Naive thymus-derived CD4-positive, alpha-beta T cell (primary cell): ENCODE measurements at regions not wholly inside any gene's neighbourhood (a gene's known extent, or its start where the extent isn't known, plus 50 kb on each side); places are given as distances from the start of the nearest gene placed in this dataset.

ENCODE experiments used
- ATAC-seq: fragments of 150-1000 bp; cut with Tn5 transposase; 2 replicates; pipeline ENCODE4 v1.10.0; 2021; ENCODE audit warnings: mild to moderate bottlenecking, moderate library complexity
- CTCF ChIA-PET: fragments of 350-600 bp; sonication (Branson Sonifier 250); formaldehyde crosslinking; loops from one replicate; lab custom pipeline; 2021; ENCODE audit warnings: antibody characterized with exemption; lab: Charles Lee
- POLR2A ChIA-PET: fragments of 350-600 bp; sonication (Branson Sonifier 250); formaldehyde crosslinking; loops from one replicate; lab custom pipeline; 2021; ENCODE audit warnings: antibody characterized with exemption, inconsistent platforms; lab: Charles Lee
- DNase-seq, 9 donors: peaks; one replicate each; pipeline versions ENCODE4 v3.0.0 to v3.0.0-alpha.2; 2020 to 2022; ENCODE audit warnings: mixed read lengths in 1 of 9
- H3K27ac ChIP-seq: one replicate; pipeline ENCODE4 v1.7.0; 2013; ENCODE audit warnings: mild to moderate bottlenecking, low read depth, low read length, moderate library complexity
- H3K27me3 ChIP-seq, 2 donors: one replicate each; pipeline ENCODE4 v1.7.0; 2013; ENCODE audit warnings: low read length in 2 of 2, mild to moderate bottlenecking in 2 of 2, moderate library complexity in 2 of 2; ENCODE audit not compliant: control insufficient read depth in 2 of 2, insufficient read depth in 2 of 2
- H3K36me3 ChIP-seq, 3 experiments: 1 replicate in 2 of 3; 2 replicates in 1 of 3; pipeline ENCODE4 v1.7.0; 2013; ENCODE audit warnings: low read length in 3 of 3, mild to moderate bottlenecking in 3 of 3, moderate library complexity in 1 of 3; ENCODE audit not compliant: insufficient read depth in 3 of 3, control insufficient read depth in 2 of 3
- H3K4me1 ChIP-seq, 2 donors: one replicate each; pipeline ENCODE4 v1.7.0; 2013; ENCODE audit warnings: low read length in 2 of 2, mild to moderate bottlenecking in 2 of 2, moderate library complexity in 1 of 2; ENCODE audit not compliant: control insufficient read depth in 2 of 2, insufficient read depth in 2 of 2
- H3K4me3 ChIP-seq: 2 replicates; pipeline ENCODE4 v1.7.0; 2013; ENCODE audit warnings: mild to moderate bottlenecking, low read length
- H3K9me3 ChIP-seq, 3 experiments: 1 replicate in 2 of 3; 2 replicates in 1 of 3; pipeline ENCODE4 v1.7.0; 2013; ENCODE audit warnings: low read length in 3 of 3; ENCODE audit not compliant: control insufficient read depth in 2 of 3
- H3K27ac Mint-ChIP-seq, 9 donors: one replicate each; pipeline ENCODE4 v1.8.0; 2020 to 2022; ENCODE audit warnings: mixed read lengths in 9 of 9, mild to moderate bottlenecking in 8 of 9, moderate library complexity in 5 of 9, inconsistent platforms in 2 of 9
- H3K27me3 Mint-ChIP-seq, 5 donors: one replicate each; pipeline ENCODE4 v1.8.0; 2021 to 2022; ENCODE audit warnings: mixed read lengths in 5 of 5, mild to moderate bottlenecking in 1 of 5
- H3K36me3 Mint-ChIP-seq, 5 donors: one replicate each; pipeline ENCODE4 v1.8.0; 2020 to 2022; ENCODE audit warnings: mixed read lengths in 5 of 5, mild to moderate bottlenecking in 3 of 5, inconsistent platforms in 1 of 5
- H3K4me1 Mint-ChIP-seq, 7 donors: one replicate each; pipeline ENCODE4 v1.8.0; 2020 to 2022; ENCODE audit warnings: mixed read lengths in 7 of 7, mild to moderate bottlenecking in 3 of 7, inconsistent platforms in 1 of 7
- H3K4me3 Mint-ChIP-seq, 10 donors: one replicate each; pipeline ENCODE4 v1.8.0; 2020 to 2022; ENCODE audit warnings: mild to moderate bottlenecking in 10 of 10, mixed read lengths in 10 of 10, moderate library complexity in 6 of 10, inconsistent platforms in 2 of 10
- H3K9me3 Mint-ChIP-seq, 11 donors: one replicate each; pipeline ENCODE4 v1.8.0; 2020 to 2022; ENCODE audit warnings: mixed read lengths in 11 of 11, mild to moderate bottlenecking in 4 of 11, inconsistent platforms in 1 of 11, moderate library complexity in 1 of 11
- intact Hi-C, 2 donors: fragments of 100-400 bp; cut with micrococcal nuclease; formaldehyde crosslinking; loops; one replicate each; pipeline ENCODE4 v1.15.1; 2023

- H3K4me3 Mint-ChIP-seq, result no peak overlapping the region
- Histone ChIP-seq H3K4me3 (no peak overlapping the region), H3K36me3 (no peaks in the 10 kb centered on the region), H3K9me3 (no peaks in the 10 kb centered on the region), H3K27ac (no peak overlapping the region), H3K4me1 (no peaks in the 10 kb centered on the region), H3K27me3 (no peaks in the 10 kb centered on the region)
- no peaks in the 10 kb centered on the region for H3K4me1 Mint-ChIP-seq
- DNase-seq (no peak), ATAC-seq (no peak)
- no peaks in the 10 kb centered on the region for H3K27me3 Mint-ChIP-seq
- intact Hi-C loops, result no loop called here
- no peak overlapping the region for H3K27ac Mint-ChIP-seq
- CTCF ChIA-PET, result no interaction called here
- no peaks in the 10 kb centered on the region for H3K36me3 Mint-ChIP-seq
- POLR2A ChIA-PET, result no interaction called here
- peaks cover 0 to 9% (median 0%) of the 10 kb centered on the region in 11 donors for H3K9me3 Mint-ChIP-seq
Observed at GRCh38 chr20:52754366-52754765, 217.8 kb upstream of the TSHZ2 start.

GRCh38 chr20:52752023-52752422 is 220.1 kb upstream of the TSHZ2 start:
- intact Hi-C loops, result no loop called here
- CTCF ChIA-PET, result no interaction called here
- no peak overlapping the region for H3K27ac Mint-ChIP-seq
- no peaks in the 10 kb centered on the region for H3K9me3 ChIP-seq
- H3K27me3 ChIP-seq, result no peaks in the 10 kb centered on the region
- no peak overlapping the region for H3K4me3 Mint-ChIP-seq
- no peaks in the 10 kb centered on the region for H3K36me3 Mint-ChIP-seq
- no peaks in the 10 kb centered on the region for H3K4me1 ChIP-seq
- H3K9me3 Mint-ChIP-seq, result peaks cover 0 to 9% (median 0%) of the 10 kb centered on the region in 11 donors
- H3K4me1 Mint-ChIP-seq, result no peaks in the 10 kb centered on the region
- H3K4me3 ChIP-seq, result no peak overlapping the region
- DNase-seq (no peak), ATAC-seq (no peak)
- POLR2A ChIA-PET, result no interaction called here
- H3K27ac ChIP-seq, result no peak overlapping the region
- no peaks in the 10 kb centered on the region for H3K36me3 ChIP-seq
- H3K27me3 Mint-ChIP-seq, result no peaks in the 10 kb centered on the region

- peaks cover 0 to 9% (median 0%) of the 10 kb centered on the region in 11 donors for H3K9me3 Mint-ChIP-seq
- Histone ChIP-seq H3K27ac (no peak overlapping the region), H3K9me3 (no peaks in the 10 kb centered on the region), H3K27me3 (no peaks in the 10 kb centered on the region), H3K4me1 (no peaks in the 10 kb centered on the region), H3K36me3 (no peaks in the 10 kb centered on the region), H3K4me3 (no peak overlapping the region)
- H3K27me3 Mint-ChIP-seq, result no peaks in the 10 kb centered on the region
- no peaks in the 10 kb centered on the region for H3K4me1 Mint-ChIP-seq
- intact Hi-C loops, result no loop called here
- DNase-seq (no peak), ATAC-seq (no peak)
- POLR2A ChIA-PET, result no interaction called here
- H3K36me3 Mint-ChIP-seq, result no peaks in the 10 kb centered on the region
- CTCF ChIA-PET, result no interaction called here
- H3K27ac Mint-ChIP-seq, result no peak overlapping the region
- no peak overlapping the region for H3K4me3 Mint-ChIP-seq
Observed at GRCh38 chr20:52751571-52751970, 220.6 kb upstream of the TSHZ2 start.

GRCh38 chr20:52749938-52750337 is 222.2 kb upstream of the TSHZ2 start:
- no peaks in the 10 kb centered on the region for H3K27me3 Mint-ChIP-seq
- ATAC-seq, result no peak
- H3K4me3 ChIP-seq, result no peak overlapping the region
- H3K4me1 ChIP-seq, result no peaks in the 10 kb centered on the region
- H3K36me3 ChIP-seq, result no peaks in the 10 kb centered on the region
- DNase-seq, result no peak
- no peak overlapping the region for H3K27ac Mint-ChIP-seq
- H3K27ac ChIP-seq, result no peak overlapping the region
- ChIA-PET CTCF (no interaction called here), POLR2A (no interaction called here)
- H3K36me3 Mint-ChIP-seq, result peaks cover 0 to 3% (median 0%) of the 10 kb centered on the region in 5 donors
- H3K4me3 Mint-ChIP-seq, result no peak overlapping the region
- no peaks in the 10 kb centered on the region for H3K4me1 Mint-ChIP-seq
- no peaks in the 10 kb centered on the region for H3K9me3 ChIP-seq
- intact Hi-C loops, result no loop called here
- H3K27me3 ChIP-seq, result no peaks in the 10 kb centered on the region
- H3K9me3 Mint-ChIP-seq, result peaks cover 0 to 9% (median 0%) of the 10 kb centered on the region in 11 donors

- Mint-ChIP-seq H3K9me3 (peaks cover 0 to 5% (median 0%) of the 10 kb centered on the region in 11 donors), H3K27ac (no peak overlapping the region), H3K4me3 (no peak overlapping the region), H3K4me1 (no peaks in the 10 kb centered on the region), H3K36me3 (peaks cover 0 to 3% (median 0%) of the 10 kb centered on the region in 5 donors), H3K27me3 (peaks cover 0 to under 1% (median 0%) of the 10 kb centered on the region in 5 donors)
- no peak overlapping the region for H3K4me3 ChIP-seq
- ChIA-PET CTCF (interaction anchor here (0.8 kb wide), 1 partner anchor 86 kb away, joined by 3 read pairs; no protein-coding TSS in a partner anchor), POLR2A (no interaction called here)
- ATAC-seq (no peak), DNase-seq (no peak)
- no peaks in the 10 kb centered on the region for H3K9me3 ChIP-seq
- no peak overlapping the region for H3K27ac ChIP-seq
- intact Hi-C loops, result no loop called here
- H3K36me3 ChIP-seq, result no peaks in the 10 kb centered on the region
- no peaks in the 10 kb centered on the region for H3K27me3 ChIP-seq
- no peaks in the 10 kb centered on the region for H3K4me1 ChIP-seq
Observed at GRCh38 chr20:52748990-52749389, 223.2 kb upstream of the TSHZ2 start.

- no peaks in the 10 kb centered on the region for H3K36me3 ChIP-seq
- H3K9me3 ChIP-seq, result no peaks in the 10 kb centered on the region
- intact Hi-C loops, result no loop called here
- no peaks in the 10 kb centered on the region for H3K4me1 ChIP-seq
- H3K27me3 Mint-ChIP-seq, result peaks cover 0 to 7% (median 2%) of the 10 kb centered on the region in 5 donors
- ATAC-seq (no peak), DNase-seq (no peak)
- no peak overlapping the region for H3K4me3 Mint-ChIP-seq
- POLR2A ChIA-PET, result no interaction called here
- no peaks in the 10 kb centered on the region for H3K4me1 Mint-ChIP-seq
- peaks cover 0 to 3% (median 0%) of the 10 kb centered on the region in 5 donors for H3K36me3 Mint-ChIP-seq
- H3K27ac ChIP-seq, result no peak overlapping the region
- H3K9me3 Mint-ChIP-seq, result peaks cover 0 to 4% (median 0%) of the 10 kb centered on the region in 11 donors
- H3K27ac Mint-ChIP-seq, result no peak overlapping the region
- H3K4me3 ChIP-seq, result no peak overlapping the region
- H3K27me3 ChIP-seq, result no peaks in the 10 kb centered on the region
- CTCF ChIA-PET, result interaction anchor here (0.8 kb wide), 1 partner anchor 85 kb away, joined by 3 read pairs; no protein-coding TSS in a partner anchor
Observed at GRCh38 chr20:52748285-52748932, 223.7 kb upstream of the TSHZ2 start.

- Histone ChIP-seq H3K9me3 (no peaks in the 10 kb centered on the region), H3K27me3 (no peaks in the 10 kb centered on the region), H3K4me3 (no peak overlapping the region), H3K36me3 (no peaks in the 10 kb centered on the region), H3K27ac (no peak overlapping the region), H3K4me1 (no peaks in the 10 kb centered on the region)
- ATAC-seq (no peak), DNase-seq (no peak)
- H3K9me3 Mint-ChIP-seq, result peaks cover 0 to 4% (median 0%) of the 10 kb centered on the region in 11 donors
- no peak overlapping the region for H3K27ac Mint-ChIP-seq
- intact Hi-C loops, result no loop called here
- CTCF ChIA-PET, result interaction anchor here (0.7 kb wide), 1 partner anchor 129 kb away, joined by 3 read pairs; no protein-coding TSS in a partner anchor
- POLR2A ChIA-PET, result no interaction called here
- H3K36me3 Mint-ChIP-seq, result peaks cover 0 to 3% (median 0%) of the 10 kb centered on the region in 5 donors
- H3K4me3 Mint-ChIP-seq, result no peak overlapping the region
- peaks cover 0 to 7% (median 3%) of the 10 kb centered on the region in 5 donors for H3K27me3 Mint-ChIP-seq
- no peaks in the 10 kb centered on the region for H3K4me1 Mint-ChIP-seq
Observed at GRCh38 chr20:52747845-52748284, 224.3 kb upstream of the TSHZ2 start.
